NCI-H524 treated with DMSO at 0.1 percent for 48 hours (cell line): ENCODE measurements at regions not wholly inside any gene's neighbourhood (a gene's known extent, or its start where the extent isn't known, plus 50 kb on each side); places are given as distances from the start of the nearest gene placed in this dataset.
"Not testable (repeated sequence)": the region's sequence is repeated elsewhere in the genome, so short reads cannot be mapped to it uniquely, and the experiment has no call there.

ENCODE experiments used
- DNase-seq: peaks from one replicate; lab custom pipeline; 2025; lab: John Stamatoyannopoulos, UW

- no peak for DNase-seq
These were observed 179.1 kb upstream of the IL1RAPL1 start for GRCh38 chrX:28408017-28408723.

DNA sequence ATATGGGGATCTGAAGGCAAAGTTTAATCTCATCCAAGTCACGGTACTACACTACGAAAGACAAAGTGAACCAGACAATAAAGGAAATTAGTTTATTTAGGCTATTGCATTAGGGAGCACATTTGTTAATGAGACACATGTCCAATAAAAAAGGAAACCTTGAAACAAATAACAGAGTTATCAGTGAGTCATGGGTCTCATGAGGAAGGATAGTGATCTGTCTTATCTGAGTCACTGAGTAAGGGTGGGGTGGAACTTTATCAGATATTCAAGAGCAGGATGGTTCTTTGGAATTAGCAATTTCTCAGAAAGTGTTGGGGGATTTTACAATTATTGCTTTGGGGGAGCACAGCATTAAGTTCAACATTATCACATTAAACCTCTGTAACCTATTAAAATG is 188.9 kb upstream of the IL1RAPL1 start:
- DNase-seq, result no peak

- DNase-seq, result no peak
These were observed 195.7 kb upstream of the IL1RAPL1 start for GRCh38 chrX:28391528-28391927.

GRCh38 chrX:28379103-28379502 is 208.1 kb upstream of the IL1RAPL1 start:
- no peak for DNase-seq

DNA sequence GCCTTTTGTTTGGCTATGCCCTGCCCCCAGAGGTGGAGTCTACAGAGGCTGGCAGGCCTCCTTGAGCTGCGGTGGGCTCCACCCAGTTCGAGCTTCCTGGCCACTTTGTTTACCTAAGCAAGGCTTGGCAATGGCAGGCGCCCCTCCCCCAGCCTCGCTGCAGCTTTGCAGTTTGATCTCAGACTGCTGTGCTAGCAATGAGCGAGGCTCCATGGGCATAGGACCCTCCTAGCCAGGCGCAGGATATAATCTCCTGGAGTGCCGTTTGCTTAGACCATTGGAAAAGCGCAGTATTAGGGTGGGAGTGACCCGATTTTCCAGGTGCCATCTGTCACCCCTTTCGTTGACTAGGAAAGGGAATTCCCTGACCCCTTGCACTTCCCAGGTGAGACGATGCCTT is 219.6 kb upstream of the IL1RAPL1 start:
- DNase-seq, result not testable (repeated sequence)

DNA sequence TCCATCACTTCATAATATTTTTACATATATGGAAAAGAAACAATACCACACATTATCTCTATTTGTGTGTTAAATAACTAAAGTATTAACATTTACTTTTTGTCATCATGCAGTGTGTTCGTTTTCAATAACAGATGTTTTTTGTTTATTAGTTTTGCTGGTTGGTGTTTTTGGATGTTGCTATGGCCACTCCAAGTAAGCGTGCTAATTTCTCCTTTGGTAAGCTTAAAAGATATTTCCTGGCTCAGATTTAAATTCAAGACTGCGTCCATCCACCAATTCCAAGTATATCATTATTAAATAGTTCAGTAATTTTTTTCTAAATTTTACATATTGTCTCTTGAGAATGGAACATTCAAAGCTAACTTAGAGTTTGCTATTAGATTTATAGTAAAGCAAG is 235.4 kb upstream of the IL1RAPL1 start:
- DNase-seq, result no peak

DNA sequence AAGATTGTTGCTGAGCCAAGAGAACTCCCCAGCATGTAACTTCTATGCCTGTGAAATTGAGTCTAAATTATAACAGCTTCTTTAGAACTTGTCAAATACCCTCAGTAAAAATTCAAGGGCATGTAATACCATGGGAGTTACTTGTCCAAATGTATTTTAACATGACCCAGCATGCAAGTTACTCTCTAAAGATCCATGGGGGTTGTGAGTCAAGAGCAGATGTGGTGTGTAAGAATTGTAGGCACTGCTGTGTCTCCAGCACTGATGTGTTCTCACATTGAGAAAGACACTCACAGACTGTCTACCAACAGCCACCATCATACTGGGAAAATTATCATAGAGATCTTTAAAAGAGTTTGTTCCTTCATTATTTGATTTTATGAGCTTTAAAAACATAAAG is 237.4 kb upstream of the IL1RAPL1 start:
- no peak for DNase-seq

DNA sequence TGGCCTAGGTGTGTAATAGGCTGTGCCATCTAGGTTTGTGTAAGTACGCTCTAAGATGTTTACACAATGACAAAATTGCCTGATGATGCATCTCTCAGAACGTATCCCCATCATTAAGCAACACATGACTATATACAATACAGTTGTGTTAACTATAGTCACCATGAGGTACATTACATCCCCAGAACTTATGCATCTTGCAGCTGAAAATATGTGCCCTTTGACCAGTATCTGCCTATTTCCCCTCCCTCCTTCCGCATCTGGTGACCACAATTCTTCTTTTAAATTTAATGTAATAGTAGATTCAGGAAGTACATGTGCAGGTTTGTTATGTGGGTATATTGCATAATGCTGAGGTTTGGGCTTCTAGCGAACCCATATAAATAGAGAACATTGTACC is 239.8 kb upstream of the IL1RAPL1 start:
- no peak for DNase-seq

GRCh38 chrX:28329156-28329555 is 258.1 kb upstream of the IL1RAPL1 start:
- DNase-seq, result no peak

DNA sequence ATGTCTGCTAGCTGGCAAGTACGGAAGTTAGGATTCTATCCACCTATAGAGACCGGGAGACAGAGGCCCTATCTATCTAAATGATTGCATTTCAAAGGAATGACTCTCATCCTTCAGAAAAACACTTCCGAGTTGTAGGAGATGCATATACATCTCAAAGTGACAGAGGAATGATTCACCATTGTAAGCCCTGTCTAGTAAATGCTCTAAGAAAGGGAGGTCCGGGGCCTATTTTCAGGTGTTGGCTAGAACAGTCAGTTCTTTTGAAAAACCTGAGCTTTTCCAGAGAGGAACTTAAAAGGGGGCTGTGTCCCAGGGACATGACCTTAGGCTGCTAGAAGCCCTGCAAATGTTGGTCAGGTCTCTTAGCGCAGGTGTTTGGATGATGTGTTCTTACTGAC is 262.9 kb upstream of the IL1RAPL1 start:
- DNase-seq, result no peak

- no peak for DNase-seq
These were observed 266.0 kb upstream of the IL1RAPL1 start for GRCh38 chrX:28321286-28321685.

DNA sequence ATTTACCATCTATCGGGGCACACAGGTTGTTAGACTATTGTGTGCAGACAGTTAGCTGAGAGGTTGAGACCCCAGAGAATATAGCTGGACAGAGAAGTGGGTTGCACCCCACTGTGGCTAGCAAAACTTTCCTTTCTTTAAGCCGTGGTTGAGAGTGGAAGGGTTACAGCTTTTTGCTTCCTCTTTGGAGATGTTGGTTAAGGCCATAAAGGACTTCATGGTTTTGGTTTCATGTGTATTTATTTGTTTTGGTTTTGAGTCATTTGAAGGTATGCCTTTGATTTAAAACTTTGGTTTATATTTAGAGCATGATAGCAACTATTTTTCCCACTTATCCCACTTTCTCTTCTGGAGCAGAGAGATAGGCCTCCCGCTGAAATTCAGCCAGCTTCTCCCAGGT is 274.3 kb upstream of the IL1RAPL1 start:
- DNase-seq, result no peak

- no peak for DNase-seq
These were observed 275.0 kb upstream of the IL1RAPL1 start for GRCh38 chrX:28312259-28312658.

DNA sequence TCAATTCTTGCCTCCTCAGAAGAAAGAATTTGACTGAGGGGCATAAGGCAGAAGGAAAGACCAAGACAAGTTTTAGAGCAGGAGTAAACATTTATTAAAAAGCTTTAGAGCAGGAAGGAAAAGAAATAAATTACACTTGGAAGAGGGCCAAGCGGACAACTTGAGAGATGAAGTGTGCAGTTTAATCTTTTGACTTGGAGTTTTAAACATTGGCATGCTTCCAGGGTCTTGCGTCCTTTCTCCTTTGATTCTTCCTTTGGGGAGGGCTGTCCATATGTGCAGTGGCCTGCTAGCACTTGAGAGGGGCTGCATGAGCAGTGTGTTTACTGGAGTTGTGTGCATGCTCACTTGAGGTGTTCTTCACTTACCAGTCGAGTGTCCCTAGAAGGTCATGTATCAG is 275.8 kb upstream of the IL1RAPL1 start:
- DNase-seq, result peak; percentile 58

- no peak for DNase-seq
These were observed 283.8 kb upstream of the IL1RAPL1 start for GRCh38 chrX:28303486-28303885.

DNA sequence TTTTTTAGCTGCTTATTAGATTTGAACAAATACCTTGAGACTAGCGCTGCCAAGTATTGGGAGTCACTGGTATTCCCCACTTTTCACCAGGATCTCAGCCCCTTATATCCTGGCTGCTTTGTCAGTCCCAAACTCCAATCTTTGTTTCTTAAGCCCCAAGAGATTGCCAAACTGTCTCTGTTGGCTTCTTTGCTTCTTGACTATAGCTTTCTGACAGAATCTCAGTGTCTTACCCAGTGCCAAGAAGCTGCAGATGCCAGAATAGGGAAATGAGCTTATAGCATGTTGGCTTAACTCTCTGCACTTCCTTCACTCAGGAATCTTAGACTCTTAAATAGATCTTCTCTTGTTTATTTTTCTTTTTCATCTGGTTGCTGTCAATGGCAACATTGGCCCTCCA is 297.5 kb upstream of the DCAF8L1 start:
- no peak for DNase-seq

DNA sequence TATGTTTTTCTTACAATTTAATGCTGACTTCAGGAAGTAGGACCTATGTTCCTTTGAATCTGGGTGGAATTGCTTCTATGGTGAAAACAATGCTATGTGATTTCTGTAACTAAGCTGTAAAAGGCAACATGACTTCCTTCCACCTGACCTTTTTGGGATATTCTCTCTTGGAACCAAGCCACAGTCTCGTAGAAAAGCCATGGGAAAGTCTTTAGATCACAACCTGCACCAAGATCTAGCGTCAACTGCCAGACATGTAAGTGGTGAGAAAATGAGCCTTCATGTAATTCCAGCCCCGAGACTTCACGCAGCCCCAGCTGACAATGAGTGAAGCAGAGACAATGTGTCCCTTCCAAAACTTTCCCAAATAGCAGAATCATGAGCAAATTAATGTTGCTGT is 297.0 kb upstream of the DCAF8L1 start:
- no peak for DNase-seq

- no peak for DNase-seq
These were observed 292.5 kb upstream of the DCAF8L1 start for GRCh38 chrX:28273736-28274135.

DNA sequence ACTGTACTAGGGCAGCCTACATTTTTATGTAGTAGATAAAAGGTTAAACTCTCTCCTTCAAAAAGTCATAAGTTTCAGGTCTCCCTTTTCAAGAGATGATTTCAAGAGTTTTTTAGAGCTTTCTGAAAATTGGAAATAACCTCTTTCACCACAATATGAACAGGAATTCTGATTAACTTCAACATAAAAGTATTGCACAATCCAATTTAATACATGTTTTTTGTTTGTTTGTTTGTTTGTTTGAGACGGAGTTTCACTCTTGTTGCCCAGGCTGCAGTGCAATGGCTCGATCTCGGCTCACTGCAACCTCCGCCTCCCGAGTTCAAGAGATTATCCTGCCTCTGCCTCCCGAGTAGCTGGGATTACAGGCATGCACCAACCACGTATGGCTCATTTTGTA is 265.4 kb upstream of the DCAF8L1 start:
- no peak for DNase-seq

DNA sequence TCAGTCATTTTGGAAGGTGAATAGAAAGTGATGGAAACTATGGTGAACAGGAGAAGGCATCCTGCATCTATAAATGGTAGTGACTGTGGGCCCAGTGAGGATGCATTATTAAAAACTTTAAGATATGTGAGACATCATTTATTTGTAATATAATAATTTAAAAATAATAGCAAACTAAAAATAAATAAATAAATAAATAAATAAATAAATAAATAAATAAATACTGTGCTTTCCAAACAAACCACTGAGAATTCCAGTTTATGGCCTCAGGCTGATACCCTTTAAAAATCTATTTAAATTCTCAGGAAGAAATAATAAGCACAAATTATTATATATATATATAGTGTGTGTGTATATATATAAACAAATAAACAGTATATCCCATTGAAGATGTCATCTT is 248.0 kb upstream of the DCAF8L1 start:
- DNase-seq, result no peak

GRCh38 chrX:28225513-28225912 is 244.3 kb upstream of the DCAF8L1 start:
- DNase-seq, result no peak

GRCh38 chrX:28223991-28224390 is 242.7 kb upstream of the DCAF8L1 start:
- no peak for DNase-seq

- no peak for DNase-seq
These were observed 242.2 kb upstream of the DCAF8L1 start for GRCh38 chrX:28223469-28223868.

GRCh38 chrX:28205905-28206304 is 224.7 kb upstream of the DCAF8L1 start:
- no peak for DNase-seq

DNA sequence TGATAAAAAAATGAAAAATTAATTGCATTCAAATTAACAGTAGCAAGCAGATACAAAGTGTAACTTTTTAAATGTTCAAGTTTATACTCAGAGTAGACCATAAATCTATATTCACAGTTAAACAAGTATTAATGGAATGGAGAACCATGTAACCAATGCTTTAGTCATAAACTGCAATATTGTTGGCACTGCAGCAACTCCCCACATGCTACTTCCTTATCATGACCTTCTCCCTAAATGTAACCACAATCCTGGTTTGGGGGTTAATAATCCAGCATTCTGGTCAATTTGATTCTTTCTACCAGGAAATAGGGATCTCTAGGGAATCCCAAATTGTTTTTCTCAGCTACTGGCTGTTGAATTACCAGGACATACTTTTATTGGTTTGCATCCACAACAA is 223.9 kb upstream of the DCAF8L1 start:
- no peak for DNase-seq
